ENCODE measurements at regions not wholly inside any gene's neighbourhood (a gene's known extent, or its start where the extent isn't known, plus 50 kb on each side); places are given as distances from the start of the nearest gene placed in this dataset.
A peak's percentile ranks its signal among the peaks of the same experiment; 100 is the strongest.

GRCh38 chr3:153944084-153944483 lies 177.1 kb upstream of the ARHGEF26 start:
- H3K27me3 Mint-ChIP-seq, result peaks cover 13% of the 10 kb centered on the region
- intact Hi-C loops (cut with DNase I, micrococcal nuclease), result no loop called here
- no peak overlapping the region for H3K4me3 Mint-ChIP-seq
- ChIA-PET POLR2A (no interaction called here), CTCF (no interaction called here)
- DNase-seq (no peak), ATAC-seq (no peak)
- no peaks in the 10 kb centered on the region for H3K9me3 Mint-ChIP-seq (ENCODE audit: low read depth)
- H3K27ac Mint-ChIP-seq, result no peak overlapping the region
- no peaks in the 10 kb centered on the region for H3K4me1 Mint-ChIP-seq
- H3K36me3 Mint-ChIP-seq (ENCODE audit: low read depth), result no peaks in the 10 kb centered on the region

GRCh38 chr3:153951276-153951675 lies 169.9 kb upstream of the ARHGEF26 start:
- CTCF ChIA-PET, result no interaction called here
- Mint-ChIP-seq H3K27ac (no peak overlapping the region), H3K9me3 (ENCODE audit: low read depth) (no peaks in the 10 kb centered on the region), H3K27me3 (peaks cover 8% of the 10 kb centered on the region), H3K36me3 (ENCODE audit: low read depth) (no peaks in the 10 kb centered on the region), H3K4me1 (no peaks in the 10 kb centered on the region), H3K4me3 (no peak overlapping the region)
- intact Hi-C loops (cut with DNase I, micrococcal nuclease), result no loop called here
- DNase-seq, result no peak
- POLR2A ChIA-PET, result no interaction called here
- ATAC-seq, result no peak

- Mint-ChIP-seq H3K4me1 (no peaks in the 10 kb centered on the region), H3K27me3 (peaks cover 12% of the 10 kb centered on the region), H3K27ac (no peak overlapping the region), H3K9me3 (ENCODE audit: low read depth) (no peaks in the 10 kb centered on the region), H3K36me3 (ENCODE audit: low read depth) (no peaks in the 10 kb centered on the region), H3K4me3 (no peak overlapping the region)
- DNase-seq (no peak), ATAC-seq (no peak)
- intact Hi-C loops (cut with DNase I, micrococcal nuclease), result no loop called here
- ChIA-PET CTCF (no interaction called here), POLR2A (no interaction called here)
Observed at GRCh38 chr3:153952091-153952490, 169.1 kb upstream of the ARHGEF26 start.

- Mint-ChIP-seq H3K27ac (no peak overlapping the region), H3K4me3 (no peak overlapping the region), H3K27me3 (peaks cover 10% of the 10 kb centered on the region), H3K36me3 (ENCODE audit: low read depth) (no peaks in the 10 kb centered on the region), H3K9me3 (ENCODE audit: low read depth) (no peaks in the 10 kb centered on the region), H3K4me1 (no peaks in the 10 kb centered on the region)
- intact Hi-C loops (cut with DNase I, micrococcal nuclease), result no loop called here
- CTCF ChIA-PET, result no interaction called here
- no peak for ATAC-seq
- POLR2A ChIA-PET, result no interaction called here
- no peak for DNase-seq
Observed at GRCh38 chr3:153956613-153957012, 164.6 kb upstream of the ARHGEF26 start.

GRCh38 chr3:153957421-153957820 lies 163.8 kb upstream of the ARHGEF26 start:
- intact Hi-C loops (cut with DNase I, micrococcal nuclease), result no loop called here
- ChIA-PET POLR2A (no interaction called here), CTCF (interaction anchor here (1.7 kb wide), 1 partner anchor 13 kb away, joined by 4 read pairs; no protein-coding TSS in a partner anchor)
- Mint-ChIP-seq H3K4me3 (no peak overlapping the region), H3K27me3 (peaks cover 13% of the 10 kb centered on the region), H3K27ac (no peak overlapping the region), H3K36me3 (ENCODE audit: low read depth) (no peaks in the 10 kb centered on the region), H3K9me3 (ENCODE audit: low read depth) (no peaks in the 10 kb centered on the region), H3K4me1 (no peaks in the 10 kb centered on the region)
- DNase-seq (no peak), ATAC-seq (no peak)

- ATAC-seq (no peak), DNase-seq (no peak)
- ChIA-PET POLR2A (no interaction called here), CTCF (interaction anchor here (0.6 to 1.7 kb wide), 3 partner anchors 12 to 799 kb away, joined by 3 to 4 read pairs (median 3); no protein-coding TSS in a partner anchor)
- Mint-ChIP-seq H3K9me3 (ENCODE audit: low read depth) (no peaks in the 10 kb centered on the region), H3K4me1 (no peaks in the 10 kb centered on the region), H3K27ac (no peak overlapping the region), H3K27me3 (peaks cover 13% of the 10 kb centered on the region), H3K4me3 (no peak overlapping the region), H3K36me3 (ENCODE audit: low read depth) (no peaks in the 10 kb centered on the region)
- intact Hi-C loops (cut with DNase I, micrococcal nuclease), result no loop called here
Observed at GRCh38 chr3:153958635-153959595, 162.3 kb upstream of the ARHGEF26 start.

GRCh38 chr3:153960458-153961074 lies 160.6 kb upstream of the ARHGEF26 start:
- DNase-seq (no peak), ATAC-seq (no peak)
- Mint-ChIP-seq H3K27ac (no peak overlapping the region), H3K9me3 (ENCODE audit: low read depth) (no peaks in the 10 kb centered on the region), H3K4me3 (no peak overlapping the region), H3K27me3 (peaks cover 10% of the 10 kb centered on the region), H3K36me3 (ENCODE audit: low read depth) (no peaks in the 10 kb centered on the region), H3K4me1 (no peaks in the 10 kb centered on the region)
- intact Hi-C loops (cut with DNase I, micrococcal nuclease), result no loop called here
- ChIA-PET CTCF (interaction anchor here (0.6 kb wide), 1 partner anchor 535 kb away, joined by 3 read pairs; no protein-coding TSS in a partner anchor), POLR2A (no interaction called here)

- Mint-ChIP-seq H3K4me1 (no peaks in the 10 kb centered on the region), H3K27me3 (peaks cover 6% of the 10 kb centered on the region), H3K36me3 (ENCODE audit: low read depth) (no peaks in the 10 kb centered on the region), H3K9me3 (ENCODE audit: low read depth) (no peaks in the 10 kb centered on the region), H3K27ac (no peak overlapping the region), H3K4me3 (no peak overlapping the region)
- intact Hi-C loops (cut with DNase I, micrococcal nuclease), result no loop called here
- ATAC-seq, result no peak
- ChIA-PET POLR2A (no interaction called here), CTCF (no interaction called here)
- DNase-seq, result no peak
Observed at GRCh38 chr3:153961494-153961893, 159.7 kb upstream of the ARHGEF26 start.

- H3K27ac Mint-ChIP-seq, result no peak overlapping the region
- H3K36me3 Mint-ChIP-seq (ENCODE audit: low read depth), result no peaks in the 10 kb centered on the region
- ChIA-PET CTCF (no interaction called here), POLR2A (no interaction called here)
- peaks cover 3% of the 10 kb centered on the region for H3K4me1 Mint-ChIP-seq
- no peaks in the 10 kb centered on the region for H3K9me3 Mint-ChIP-seq (ENCODE audit: low read depth)
- peaks cover 4% of the 10 kb centered on the region for H3K27me3 Mint-ChIP-seq
- no peak overlapping the region for H3K4me3 Mint-ChIP-seq
- intact Hi-C loops (cut with DNase I, micrococcal nuclease), result no loop called here
- DNase-seq, result no peak
- no peak for ATAC-seq
Observed at GRCh38 chr3:153963012-153963411, 158.2 kb upstream of the ARHGEF26 start.

GRCh38 chr3:153967260-153967659 lies 153.9 kb upstream of the ARHGEF26 start:
- no peaks in the 10 kb centered on the region for H3K36me3 Mint-ChIP-seq (ENCODE audit: low read depth)
- no peak for DNase-seq
- H3K27me3 Mint-ChIP-seq, result peaks cover 9% of the 10 kb centered on the region
- ChIA-PET POLR2A (no interaction called here), CTCF (interaction anchor here (1.3 kb wide), 1 partner anchor 21 kb away, joined by 3 read pairs; no protein-coding TSS in a partner anchor)
- no peak overlapping the region for H3K4me3 Mint-ChIP-seq
- ATAC-seq, result peak; percentile 23
- no peak overlapping the region for H3K27ac Mint-ChIP-seq
- H3K4me1 Mint-ChIP-seq, result peaks cover 3% of the 10 kb centered on the region
- H3K9me3 Mint-ChIP-seq (ENCODE audit: low read depth), result no peaks in the 10 kb centered on the region
- intact Hi-C loops (cut with DNase I, micrococcal nuclease), result no loop called here

- CTCF ChIA-PET, result interaction anchor here (0.5 to 1.8 kb wide), 4 partner anchors 11 to 927 kb away, joined by 3 to 5 read pairs (median 4); no protein-coding TSS in a partner anchor
- intact Hi-C loops (cut with DNase I, micrococcal nuclease), result no loop called here
- H3K9me3 Mint-ChIP-seq (ENCODE audit: low read depth), result no peaks in the 10 kb centered on the region
- no peak overlapping the region for H3K4me3 Mint-ChIP-seq
- POLR2A ChIA-PET, result no interaction called here
- peaks cover 3% of the 10 kb centered on the region for H3K4me1 Mint-ChIP-seq
- ATAC-seq (no peak), DNase-seq (no peak)
- H3K27ac Mint-ChIP-seq, result no peak overlapping the region
- peaks cover 13% of the 10 kb centered on the region for H3K27me3 Mint-ChIP-seq
- no peaks in the 10 kb centered on the region for H3K36me3 Mint-ChIP-seq (ENCODE audit: low read depth)
Observed at GRCh38 chr3:153970047-153970446, 151.1 kb upstream of the ARHGEF26 start.

Data from activated CD4-positive, alpha-beta T cell treated with anti-CD3 and anti-CD28 coated beads for 36 hours (primary cell).